H9 (cell line): ENCODE measurements at regions not wholly inside any gene's neighbourhood (a gene's known extent, or its start where the extent isn't known, plus 50 kb on each side); places are given as distances from the start of the nearest gene placed in this dataset.

ENCODE experiments used
- DNase-seq: peaks from one replicate; pipeline ENCODE4 v3.0.0-alpha.2; 2017
- H2AFZ ChIP-seq: one replicate; pipeline ENCODE4 v1.6.1; 2013; ENCODE audit warnings: mild to moderate bottlenecking, low read length, control low read depth, moderate library complexity
- H2AK5ac ChIP-seq: 2 replicates; pipeline ENCODE4 v1.6.1; 2013; ENCODE audit warnings: low read length, control low read depth, mixed read lengths; ENCODE audit not compliant: insufficient read length
- H2BK120ac ChIP-seq: one replicate; pipeline ENCODE4 v1.6.1; 2013; ENCODE audit warnings: low read depth, mild to moderate bottlenecking, low read length, control low read depth, inconsistent platforms; ENCODE audit not compliant: poor library complexity, severe bottlenecking
- H2BK12ac ChIP-seq: 2 replicates; pipeline ENCODE4 v1.6.1; 2013; ENCODE audit warnings: low read length, control low read depth, mixed read lengths, low read depth; ENCODE audit not compliant: insufficient read length
- H2BK15ac ChIP-seq: 2 replicates; pipeline ENCODE4 v1.6.1; 2013; ENCODE audit warnings: low read depth, low read length, control low read depth
- H2BK20ac ChIP-seq: one replicate; pipeline ENCODE4 v1.6.1; 2013; ENCODE audit warnings: low read depth, mild to moderate bottlenecking, low read length, control low read depth, inconsistent platforms; ENCODE audit not compliant: poor library complexity, severe bottlenecking
- H2BK5ac ChIP-seq: 2 replicates; pipeline ENCODE4 v1.6.1; 2013; ENCODE audit warnings: low read length, control low read depth, mixed read lengths; ENCODE audit not compliant: insufficient read length
- H3K14ac ChIP-seq: 2 replicates; pipeline ENCODE4 v1.6.1; 2013; ENCODE audit warnings: low read length, control low read depth; ENCODE audit not compliant: insufficient read depth
- H3K18ac ChIP-seq: 2 replicates; pipeline ENCODE4 v1.6.1; 2013; ENCODE audit warnings: low read depth, mild to moderate bottlenecking, mixed read lengths, low read length, control low read depth; ENCODE audit not compliant: insufficient read length
- H3K23ac ChIP-seq: 2 replicates; pipeline ENCODE4 v1.6.1; 2013; ENCODE audit warnings: low read length, control low read depth, mixed read lengths, low read depth; ENCODE audit not compliant: insufficient read length
- H3K23me2 ChIP-seq: 2 replicates; pipeline ENCODE4 v1.6.1; 2013; ENCODE audit warnings: low read depth, mild to moderate bottlenecking, mixed read lengths, low read length, control low read depth; ENCODE audit not compliant: insufficient read length, poor library complexity, severe bottlenecking
- H3K27ac ChIP-seq: 2 replicates; pipeline ENCODE4 v1.5.1; 2013; ENCODE audit warnings: low read length, control low read depth, mixed read lengths, low read depth; ENCODE audit not compliant: insufficient read length
- H3K27me3 ChIP-seq: 2 replicates; pipeline ENCODE4 v1.6.1; 2013; ENCODE audit warnings: low read length, control low read depth, inconsistent platforms; ENCODE audit not compliant: insufficient read depth
- H3K4ac ChIP-seq: 2 replicates; pipeline ENCODE4 v1.6.1; 2013; ENCODE audit warnings: low read depth, mild to moderate bottlenecking, control low read depth, inconsistent platforms, low read length, moderate library complexity
- H3K4me1 ChIP-seq: 2 replicates; pipeline ENCODE4 v1.6.1; 2013; ENCODE audit warnings: low read length, control low read depth, inconsistent platforms; ENCODE audit not compliant: insufficient read depth
- H3K4me2 ChIP-seq: 2 replicates; pipeline ENCODE4 v1.6.1; 2013; ENCODE audit warnings: low read length, control low read depth, mixed read lengths; ENCODE audit not compliant: insufficient read length, insufficient read depth
- H3K56ac ChIP-seq: 2 replicates; pipeline ENCODE4 v1.6.1; 2013; ENCODE audit warnings: low read depth, mild to moderate bottlenecking, mixed read lengths, low read length, control low read depth; ENCODE audit not compliant: insufficient read length
- H3K79me1 ChIP-seq: 2 replicates; pipeline ENCODE4 v1.6.1; 2013; ENCODE audit warnings: low read depth, mild to moderate bottlenecking, moderate library complexity, low read length, control low read depth, inconsistent platforms; ENCODE audit not compliant: insufficient read depth, poor library complexity, severe bottlenecking
- H3K79me2 ChIP-seq: 2 replicates; pipeline ENCODE4 v1.6.1; 2013; ENCODE audit warnings: low read length, control low read depth, inconsistent platforms; ENCODE audit not compliant: insufficient read depth
- H3K9ac ChIP-seq: 2 replicates; pipeline ENCODE4 v1.6.1; 2013; ENCODE audit warnings: low read length, control low read depth, mixed read lengths; ENCODE audit not compliant: insufficient read length; ENCODE audit errors: extremely low read depth
- H3K9me3 ChIP-seq: one replicate; pipeline ENCODE4 v1.6.1; 2013; ENCODE audit warnings: low read depth, low read length, inconsistent platforms; ENCODE audit not compliant: control insufficient read depth
- H3T11ph ChIP-seq: one replicate; pipeline ENCODE4 v1.6.1; 2013; ENCODE audit warnings: mild to moderate bottlenecking, low read length, control low read depth, inconsistent platforms
- H4K20me1 ChIP-seq: one replicate; pipeline ENCODE4 v1.6.1; 2013; ENCODE audit not compliant: control insufficient read depth, insufficient read length, insufficient read depth
- H4K5ac ChIP-seq: 2 replicates; pipeline ENCODE4 v1.6.1; 2013; ENCODE audit warnings: low read depth, mild to moderate bottlenecking, mixed read lengths, low read length, control low read depth; ENCODE audit not compliant: insufficient read length
- H4K8ac ChIP-seq: replicated peaks from 2 replicates; pipeline ENCODE4 v1.6.1; 2013; ENCODE audit warnings: low read length, control low read depth, mixed read lengths, low read depth; ENCODE audit not compliant: insufficient read length
- H4K91ac ChIP-seq: 2 replicates; pipeline ENCODE4 v1.6.1; 2013; ENCODE audit warnings: low read depth, mild to moderate bottlenecking, moderate library complexity, mixed read lengths, low read length, control low read depth; ENCODE audit not compliant: insufficient read length
- H3K27ac Mint-ChIP-seq, 3 experiments: 2 replicates in 2 of 3; 3 replicates in 1 of 3; pipeline ENCODE4 v1.8.0; 2020 to 2021; ENCODE audit warnings: mixed read lengths in 3 of 3, mild to moderate bottlenecking in 1 of 3, moderate library complexity in 1 of 3
- H3K27me3 Mint-ChIP-seq: 2 replicates; pipeline ENCODE4 v1.8.0; 2021; ENCODE audit warnings: low read depth, mild to moderate bottlenecking, moderate library complexity, mixed read lengths
- H3K36me3 Mint-ChIP-seq, 3 experiments: 2 replicates in 2 of 3; 3 replicates in 1 of 3; pipeline ENCODE4 v1.8.0; 2020 to 2021; ENCODE audit warnings: low read depth in 3 of 3, mixed read lengths in 3 of 3; ENCODE audit not compliant: insufficient read depth in 1 of 3
- H3K4me1 Mint-ChIP-seq, 2 experiments: 2 replicates each; pipeline ENCODE4 v1.8.0; 2020; ENCODE audit warnings: mixed read lengths in 2 of 2
- H3K4me3 Mint-ChIP-seq, 2 experiments: 2 replicates in 1 of 2; 3 replicates in 1 of 2; pipeline ENCODE4 v1.8.0; 2020 to 2021; ENCODE audit warnings: mild to moderate bottlenecking in 2 of 2, mixed read lengths in 2 of 2, moderate library complexity in 1 of 2
- H3K9me3 Mint-ChIP-seq, 2 experiments: 2 replicates in 1 of 2; 3 replicates in 1 of 2; pipeline ENCODE4 v1.8.0; 2020; ENCODE audit warnings: mild to moderate bottlenecking in 2 of 2, mixed read lengths in 2 of 2, moderate library complexity in 1 of 2
- CTCF ChIP-seq: fragments of 200-600 bp; sonication (generic); conservative IDR thresholded peaks from 3 replicates; pipeline ENCODE4 v1.8.0; 2021; ENCODE audit warnings: antibody characterized with exemption, mild to moderate bottlenecking
- WGBS: extraction: QIAGEN DNeasy Blood & Tissue Kit; methylation state at CpG from one replicate; pipeline ENCODE4 v1.1.7; 2013; ENCODE audit warnings: missing lambda C conversion rate, low lambda C conversion rate, mixed read lengths; ENCODE audit not compliant: insufficient read length; ENCODE audit errors: extremely low coverage; 5-methylcytosine and 5-hydroxymethylcytosine counted together

- Histone ChIP-seq H2BK20ac (no peak overlapping the region), H3K23ac (no peak overlapping the region), H3K79me1 (no peaks in the 10 kb centered on the region), H3K4ac (no peak overlapping the region), H2BK12ac (no peak overlapping the region), H3T11ph (no peak overlapping the region), H3K79me2 (no peaks in the 10 kb centered on the region), H4K20me1 (no peaks in the 10 kb centered on the region), H3K4me2 (no peak overlapping the region), H2AFZ (no peak overlapping the region), H2AK5ac (no peak overlapping the region), H3K4me1 (no peaks in the 10 kb centered on the region), H3K14ac (no peak overlapping the region), H3K27me3 (no peaks in the 10 kb centered on the region), H2BK5ac (no peak overlapping the region), H3K9ac (no peak overlapping the region), H4K91ac (no peak overlapping the region), H3K56ac (no peak overlapping the region), H3K23me2 (no peaks in the 10 kb centered on the region), H3K27ac (no peak overlapping the region), H4K8ac (no peak overlapping the region), H4K5ac (no peak overlapping the region), H2BK15ac (no peak overlapping the region), H3K18ac (no peak overlapping the region), H2BK120ac (no peak overlapping the region), H3K9me3 (peaks cover 91% of the 10 kb centered on the region)
- no peak for TF ChIP-seq CTCF
- Mint-ChIP-seq H3K4me3 (no peak overlapping the region), H3K4me1 (no peaks in the 10 kb centered on the region), H3K9me3 (peaks cover 28 to 79% of the 10 kb centered on the region in 2 experiments), H3K27me3 (peaks cover 9% of the 10 kb centered on the region), H3K36me3 (peaks cover 30 to 44% (median 32%) of the 10 kb centered on the region in 3 experiments), H3K27ac (no peak overlapping the region)
- no peak for DNase-seq
- WGBS, result no CpG with 5 or more reads among the region's 7 CpGs
These were observed 988.9 kb upstream of the ZNF722 start for GRCh38 chr7:63009771-63010170.
